Neutrophil (primary cell): ENCODE measurements at regions not wholly inside any gene's neighbourhood (a gene's known extent, or its start where the extent isn't known, plus 50 kb on each side); places are given as distances from the start of the nearest gene placed in this dataset.

Experiments
- H3K27ac ChIP-seq: fragments of 200-600 bp; sonication (generic); 2 replicates; pipeline ENCODE4 v1.5.1; 2016; ENCODE audit warnings: mild to moderate bottlenecking, moderate library complexity
- H3K27me3 ChIP-seq: fragments of 200-600 bp; sonication (generic); 2 replicates; pipeline ENCODE4 v1.6.0; 2016; ENCODE audit warnings: mild to moderate bottlenecking
- H3K36me3 ChIP-seq: fragments of 200-600 bp; sonication (generic); 2 replicates; pipeline ENCODE4 v1.5.1; 2017
- H3K4me1 ChIP-seq, 2 experiments: fragments of 200-600 bp in 1 of 2; sonication (generic) in 1 of 2; 1 replicate in 1 of 2; 2 replicates in 1 of 2; pipeline versions ENCODE4 v1.5.1 to v1.6.1; 2013 to 2016; ENCODE audit warnings: low read depth in 1 of 2, low read length in 1 of 2, mild to moderate bottlenecking in 1 of 2, moderate library complexity in 1 of 2; ENCODE audit not compliant: control insufficient read depth in 1 of 2, insufficient read depth in 1 of 2
- H3K4me3 ChIP-seq, 2 experiments: fragments of 200-600 bp in 1 of 2; sonication (generic) in 1 of 2; 1 replicate in 1 of 2; 2 replicates in 1 of 2; pipeline ENCODE4 v1.5.1; 2013 to 2016; ENCODE audit warnings: low read depth in 1 of 2, low read length in 1 of 2, mild to moderate bottlenecking in 1 of 2, moderate library complexity in 1 of 2
- H3K9me3 ChIP-seq: fragments of 200-600 bp; sonication (generic); 2 replicates; pipeline ENCODE4 v1.5.1; 2016
- TF ChIP-seq, protein P1 (sequence below): fragments of 200-600 bp; sonication (generic); IDR thresholded peaks from 2 replicates; pipeline ENCODE4 v1.5.1; 2016; ENCODE audit warnings: antibody characterized with exemption

DNA sequence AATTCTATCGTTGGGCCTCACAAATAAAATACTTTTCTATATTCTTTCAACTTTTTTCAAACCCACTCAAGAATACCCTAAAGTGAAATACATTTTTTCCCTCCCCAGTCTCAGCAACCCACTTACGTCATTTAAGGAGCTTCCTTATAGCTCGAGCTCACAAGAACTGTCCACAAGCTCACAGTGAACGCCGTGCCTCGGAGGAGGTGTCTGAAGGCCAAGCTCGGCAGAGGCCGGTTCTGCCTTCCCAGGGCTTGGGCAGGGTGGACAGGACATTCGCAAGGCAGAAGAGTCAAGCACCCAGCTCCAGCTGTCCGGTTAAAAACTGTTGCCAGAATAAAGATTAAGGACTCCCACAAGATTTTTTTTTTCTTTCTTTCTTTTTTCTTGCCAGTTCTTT is 802.3 kb downstream of the QKI start:
- Histone ChIP-seq H3K27me3 (no peaks in the 10 kb centered on the region), H3K4me3 (no peak overlapping the region), H3K9me3 (no peaks in the 10 kb centered on the region), H3K27ac (no peak overlapping the region), H3K36me3 (no peaks in the 10 kb centered on the region), H3K4me1 (no peaks in the 10 kb centered on the region)
- TF ChIP-seq, protein P1, sequence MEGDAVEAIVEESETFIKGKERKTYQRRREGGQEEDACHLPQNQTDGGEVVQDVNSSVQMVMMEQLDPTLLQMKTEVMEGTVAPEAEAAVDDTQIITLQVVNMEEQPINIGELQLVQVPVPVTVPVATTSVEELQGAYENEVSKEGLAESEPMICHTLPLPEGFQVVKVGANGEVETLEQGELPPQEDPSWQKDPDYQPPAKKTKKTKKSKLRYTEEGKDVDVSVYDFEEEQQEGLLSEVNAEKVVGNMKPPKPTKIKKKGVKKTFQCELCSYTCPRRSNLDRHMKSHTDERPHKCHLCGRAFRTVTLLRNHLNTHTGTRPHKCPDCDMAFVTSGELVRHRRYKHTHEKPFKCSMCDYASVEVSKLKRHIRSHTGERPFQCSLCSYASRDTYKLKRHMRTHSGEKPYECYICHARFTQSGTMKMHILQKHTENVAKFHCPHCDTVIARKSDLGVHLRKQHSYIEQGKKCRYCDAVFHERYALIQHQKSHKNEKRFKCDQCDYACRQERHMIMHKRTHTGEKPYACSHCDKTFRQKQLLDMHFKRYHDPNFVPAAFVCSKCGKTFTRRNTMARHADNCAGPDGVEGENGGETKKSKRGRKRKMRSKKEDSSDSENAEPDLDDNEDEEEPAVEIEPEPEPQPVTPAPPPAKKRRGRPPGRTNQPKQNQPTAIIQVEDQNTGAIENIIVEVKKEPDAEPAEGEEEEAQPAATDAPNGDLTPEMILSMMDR = no peak

DNA sequence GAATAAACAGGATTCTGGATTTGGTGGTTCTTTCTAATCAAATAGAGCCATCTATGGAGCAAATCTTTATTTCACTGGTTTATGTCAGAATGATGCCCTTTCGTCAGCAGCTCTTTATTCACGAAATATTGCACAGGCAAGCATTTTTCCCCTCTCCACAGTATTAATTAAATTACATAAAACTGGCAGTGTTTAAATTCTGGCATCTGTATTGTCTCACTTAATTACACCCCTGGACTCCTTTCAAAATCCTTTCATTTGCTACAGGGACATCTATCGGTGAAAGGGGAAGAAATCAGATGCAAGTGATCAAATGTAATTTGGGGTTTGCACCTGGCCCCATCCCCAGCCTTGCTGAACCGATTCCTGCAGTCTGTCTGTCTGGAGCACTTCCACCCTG is 801.9 kb downstream of the QKI start:
- H3K4me3 ChIP-seq = no peak overlapping the region
- H3K4me1 ChIP-seq = no peaks in the 10 kb centered on the region
- H3K9me3 ChIP-seq = no peaks in the 10 kb centered on the region
- no peak overlapping the region for H3K27ac ChIP-seq
- TF ChIP-seq, protein P1 = no peak
- no peaks in the 10 kb centered on the region for H3K27me3 ChIP-seq
- no peaks in the 10 kb centered on the region for H3K36me3 ChIP-seq

- H3K9me3 ChIP-seq = no peaks in the 10 kb centered on the region
- no peak overlapping the region for H3K27ac ChIP-seq
- H3K27me3 ChIP-seq = no peaks in the 10 kb centered on the region
- no peak overlapping the region for H3K4me3 ChIP-seq
- H3K4me1 ChIP-seq = no peaks in the 10 kb centered on the region
- H3K36me3 ChIP-seq = no peaks in the 10 kb centered on the region
- TF ChIP-seq, protein P1 = no peak
Observed at GRCh38 chr6:164214066-164214465, 799.5 kb downstream of the QKI start.

DNA sequence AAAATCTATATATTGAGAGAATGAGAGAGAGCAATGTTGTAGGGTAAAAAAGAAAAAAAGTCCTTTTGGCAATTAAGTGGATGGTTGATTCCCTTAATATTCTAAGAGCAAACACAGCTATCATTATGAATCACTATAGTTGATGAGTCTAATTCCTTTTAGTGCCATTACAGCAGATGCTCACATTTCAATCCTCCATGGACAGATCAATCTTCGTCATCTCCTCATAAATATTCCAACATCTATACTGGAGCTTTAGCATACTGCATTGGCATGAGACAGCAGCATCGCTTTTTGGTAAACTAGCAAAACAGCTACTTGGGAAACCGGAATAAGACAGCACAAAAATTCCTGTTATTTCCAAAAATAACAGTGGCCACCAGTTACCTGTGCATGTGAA is 796.7 kb downstream of the QKI start:
- no peaks in the 10 kb centered on the region for H3K4me1 ChIP-seq
- H3K27ac ChIP-seq = no peak overlapping the region
- no peak overlapping the region for H3K4me3 ChIP-seq
- no peaks in the 10 kb centered on the region for H3K27me3 ChIP-seq
- no peaks in the 10 kb centered on the region for H3K9me3 ChIP-seq
- H3K36me3 ChIP-seq = no peaks in the 10 kb centered on the region
- TF ChIP-seq, protein P1 = no peak

DNA sequence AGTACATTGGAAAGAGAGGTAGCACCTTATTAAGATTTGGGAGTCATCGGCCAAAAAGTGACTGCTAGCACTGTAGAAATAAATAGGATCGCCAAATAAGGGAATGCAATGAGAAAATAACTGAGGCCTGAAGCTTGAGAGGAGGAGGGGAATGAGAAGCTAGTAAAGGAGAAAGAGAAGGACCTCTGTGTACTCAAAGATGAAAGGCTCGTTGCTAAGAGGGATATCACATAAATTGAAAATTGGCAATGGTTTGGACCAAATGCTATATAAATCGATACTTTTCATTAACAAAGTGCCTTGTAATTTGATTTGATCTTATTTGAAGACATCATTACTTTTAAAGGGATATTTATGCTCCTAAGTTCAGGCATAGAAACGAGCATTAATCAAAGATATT is 796.3 kb downstream of the QKI start:
- TF ChIP-seq, protein P1 = no peak
- Histone ChIP-seq H3K36me3 (no peaks in the 10 kb centered on the region), H3K27ac (no peak overlapping the region), H3K27me3 (no peaks in the 10 kb centered on the region), H3K4me1 (no peaks in the 10 kb centered on the region), H3K9me3 (no peaks in the 10 kb centered on the region), H3K4me3 (no peak overlapping the region)

DNA sequence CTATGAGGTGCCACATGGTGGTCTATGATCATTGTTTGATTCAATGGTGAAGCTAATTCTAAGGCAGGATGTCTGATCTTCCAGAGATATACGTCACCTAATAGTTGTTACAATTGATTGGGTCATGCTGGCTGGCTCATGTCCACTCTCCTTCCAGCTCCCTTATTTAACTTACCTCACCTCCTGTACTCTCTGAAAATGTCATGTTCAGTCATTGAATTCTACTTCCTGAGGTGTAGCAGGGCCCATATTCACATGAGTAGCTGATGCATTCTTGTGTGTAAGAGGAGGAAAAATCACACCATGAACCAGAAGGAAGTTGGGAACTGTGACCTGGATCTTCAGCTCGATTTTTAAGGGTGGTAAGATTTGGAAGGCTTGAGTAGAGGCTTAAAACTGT is 795.8 kb downstream of the QKI start:
- H3K4me3 ChIP-seq = no peak overlapping the region
- no peaks in the 10 kb centered on the region for H3K4me1 ChIP-seq
- H3K36me3 ChIP-seq = no peaks in the 10 kb centered on the region
- no peak overlapping the region for H3K27ac ChIP-seq
- TF ChIP-seq, protein P1 = no peak
- no peaks in the 10 kb centered on the region for H3K9me3 ChIP-seq
- no peaks in the 10 kb centered on the region for H3K27me3 ChIP-seq
